OCI-M1 (cell line): ENCODE measurements at regions not wholly inside any gene's neighbourhood (a gene's known extent, or its start where the extent isn't known, plus 50 kb on each side); places are given as distances from the start of the nearest gene placed in this dataset.

ENCODE experiments used
- DNase-seq: peaks from one replicate; lab custom pipeline; 2025; lab: John Stamatoyannopoulos, UW

DNA sequence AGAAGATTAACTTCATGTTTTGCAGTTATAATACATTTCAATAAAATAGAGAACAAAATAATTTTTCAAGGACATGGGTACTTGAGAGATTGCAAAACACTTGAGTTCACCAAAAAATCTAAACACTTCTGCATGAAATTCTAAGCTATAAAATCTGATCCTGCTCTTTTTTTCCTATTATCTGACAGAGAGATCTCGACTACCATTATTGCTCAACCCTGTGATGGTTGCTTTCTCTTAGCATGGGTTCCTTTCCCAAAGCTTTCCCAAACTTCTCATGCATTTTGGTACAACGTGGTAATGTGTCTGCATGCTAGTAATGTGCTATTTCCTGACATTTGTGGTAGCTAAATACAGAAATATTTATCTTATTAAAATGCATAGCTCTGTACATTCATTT is 1243.1 kb upstream of the ADGRB3 start:
- DNase-seq, result no peak

DNA sequence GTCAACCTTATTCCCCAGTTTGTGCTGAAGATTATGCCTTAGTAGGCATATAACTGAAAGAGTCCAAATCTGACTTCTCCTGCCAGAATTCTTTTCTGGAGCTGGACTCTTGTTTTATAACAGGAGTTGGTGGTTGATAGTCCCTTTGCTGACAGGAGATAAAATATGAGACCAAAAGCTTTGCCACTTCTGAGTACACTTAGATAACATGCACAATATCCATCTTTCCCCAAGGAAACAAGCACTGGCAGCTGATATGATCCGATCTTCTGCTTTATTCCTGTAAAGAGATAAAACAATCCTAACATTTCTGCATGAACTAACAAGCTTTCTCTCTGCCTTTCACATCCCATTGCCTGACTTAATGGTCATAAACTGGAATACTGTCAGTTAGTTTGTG is 1265.4 kb upstream of the ADGRB3 start:
- DNase-seq, result peak; percentile 22

DNA sequence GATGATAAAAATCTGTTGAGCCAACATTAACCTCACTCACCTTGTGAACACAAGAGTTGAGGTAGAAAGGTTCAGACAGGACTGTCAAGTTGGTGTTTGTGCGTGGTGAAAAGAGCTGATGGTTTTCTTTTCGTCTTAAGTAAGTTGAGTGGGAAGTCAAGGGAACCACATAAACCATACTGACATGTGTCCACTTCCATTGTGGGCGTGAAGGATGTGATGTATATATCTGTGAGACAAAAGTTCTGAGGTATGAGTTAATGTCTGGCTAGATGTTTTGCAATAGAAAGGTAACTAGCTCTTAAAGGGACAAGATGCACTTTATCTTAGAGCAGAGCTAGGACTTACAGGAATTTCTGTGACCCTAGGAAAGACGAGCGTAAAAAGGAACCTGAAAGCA is 1272.1 kb upstream of the ADGRB3 start:
- no peak for DNase-seq

DNA sequence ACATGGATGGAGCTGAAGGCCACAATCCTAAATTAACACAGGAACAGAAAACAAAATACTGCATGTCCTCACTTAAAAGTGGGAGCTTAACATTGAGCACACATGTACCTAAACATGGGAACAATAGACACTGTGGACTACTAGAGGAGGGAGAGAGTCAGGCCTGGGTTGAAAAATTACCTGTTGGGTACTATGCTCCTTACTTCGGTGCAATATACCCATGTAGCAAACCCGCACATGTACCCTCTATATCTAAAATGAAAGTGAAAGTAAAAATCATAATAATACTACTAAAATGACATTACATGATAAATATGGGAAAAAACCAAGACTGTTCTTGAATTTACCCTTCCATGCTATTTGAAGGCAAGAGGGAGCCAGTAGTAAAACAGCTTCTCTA is 1273.8 kb upstream of the ADGRB3 start:
- DNase-seq, result peak; percentile 76

DNA sequence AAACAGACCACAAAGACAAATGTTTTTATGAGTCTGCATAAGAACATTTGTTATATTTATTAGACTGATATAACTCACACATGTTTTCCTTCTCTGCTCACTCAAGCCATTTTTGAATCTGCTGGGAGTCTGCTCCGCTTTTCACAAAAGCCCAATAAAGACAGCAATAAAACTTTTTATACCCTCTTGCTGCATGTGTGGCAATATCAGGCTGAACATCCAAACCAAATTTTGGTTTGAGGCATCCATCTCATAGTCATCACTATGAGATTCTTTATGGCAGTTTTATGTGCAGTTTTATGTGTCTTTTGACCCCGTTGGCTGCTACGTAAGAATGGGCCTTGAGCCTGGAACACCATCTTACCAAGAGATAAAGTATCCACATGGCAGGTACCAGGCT is 1276.8 kb upstream of the ADGRB3 start:
- no peak for DNase-seq

DNA sequence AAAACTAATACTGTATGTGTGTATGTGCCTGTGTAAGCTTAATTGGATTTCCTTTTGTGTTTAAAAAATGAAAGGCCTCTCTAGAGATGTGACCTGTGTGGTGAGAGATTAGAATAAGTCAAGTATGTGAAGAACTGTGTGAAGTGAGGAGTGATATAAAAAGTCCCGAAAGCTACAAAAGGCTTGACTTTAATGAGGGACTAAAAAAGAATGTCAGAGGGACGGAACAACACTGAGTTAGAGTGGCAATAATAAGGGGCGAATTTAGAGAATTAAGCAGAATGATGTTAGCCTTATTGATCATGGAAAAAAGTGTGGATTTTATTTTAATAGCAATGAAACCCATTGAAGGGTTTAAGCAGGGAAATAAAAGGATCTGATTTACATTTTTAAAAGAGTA is 1281.2 kb upstream of the ADGRB3 start:
- DNase-seq, result no peak

DNA sequence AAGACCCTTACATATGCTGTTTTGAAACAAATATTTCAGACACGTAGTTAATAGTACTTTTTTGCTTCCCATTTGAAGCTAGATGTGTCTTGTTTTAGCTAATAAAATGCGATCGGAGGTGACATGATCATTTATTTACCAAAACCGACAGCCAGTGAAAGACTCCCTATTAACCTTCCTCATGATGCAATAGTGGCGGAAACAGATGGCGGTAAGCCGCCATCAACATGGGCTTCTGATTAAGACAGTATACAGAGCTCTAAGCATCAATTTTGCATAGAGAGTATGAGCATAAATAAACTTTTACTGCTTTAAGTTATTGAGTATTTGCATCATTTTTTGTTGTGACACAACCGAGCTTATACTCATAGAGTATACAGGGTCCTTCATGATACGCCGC is 1282.4 kb upstream of the ADGRB3 start:
- DNase-seq, result no peak

DNA sequence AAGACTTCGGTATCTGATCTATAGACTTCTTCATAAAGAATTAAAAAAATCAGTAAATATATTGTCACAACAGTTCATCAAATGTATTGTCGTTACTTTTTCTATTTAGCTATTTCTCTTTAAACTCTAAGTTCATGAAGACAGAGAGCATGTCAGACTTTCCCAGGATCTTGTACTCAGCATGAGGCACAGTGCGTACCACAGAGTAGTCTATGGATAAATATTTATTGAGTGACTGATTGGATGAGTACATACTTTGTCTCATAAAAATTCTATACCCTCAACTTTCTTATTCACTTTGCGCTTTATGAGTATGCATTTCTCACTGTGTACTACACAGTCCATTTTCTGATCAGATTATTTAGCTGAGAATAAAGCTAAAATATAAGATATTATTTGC is 1284.4 kb upstream of the ADGRB3 start:
- no peak for DNase-seq

DNA sequence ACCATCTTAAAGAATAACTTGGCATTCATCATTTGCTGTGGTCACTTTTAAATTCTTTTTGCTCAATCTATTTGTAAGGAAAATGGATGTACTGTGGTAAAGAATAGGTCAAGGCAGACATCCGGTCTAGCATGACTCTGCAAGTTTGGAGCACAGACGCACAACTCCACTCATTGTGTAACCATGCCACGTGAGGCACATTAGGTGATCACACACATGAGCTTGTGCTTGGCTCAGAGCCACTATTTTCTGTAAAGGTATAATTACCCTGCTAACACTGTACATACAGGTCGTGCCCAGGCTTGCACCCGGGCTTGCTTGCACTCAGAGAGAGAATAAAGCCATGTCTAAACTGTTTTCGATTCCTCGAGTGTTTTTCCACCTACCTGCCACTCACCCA is 1289.1 kb upstream of the ADGRB3 start:
- no peak for DNase-seq

DNA sequence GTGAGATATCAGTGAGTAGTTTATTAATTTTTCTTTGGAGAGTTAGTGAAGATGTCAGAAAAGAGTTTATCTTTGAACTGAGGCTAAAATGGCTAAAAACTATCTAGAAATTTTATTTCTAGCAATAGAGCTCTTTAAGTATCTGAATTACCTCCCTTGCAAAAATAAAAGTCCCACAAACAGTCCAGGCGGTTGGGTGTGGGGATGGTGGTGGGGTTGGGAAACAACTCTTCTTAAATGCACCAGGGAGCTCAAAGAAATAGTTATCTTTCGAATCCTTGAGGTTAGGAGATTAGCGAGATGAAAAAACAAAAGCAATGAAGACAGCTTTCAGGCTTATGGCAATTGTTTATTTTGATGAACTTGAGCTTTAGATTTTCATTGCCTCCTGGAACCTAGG is 1299.1 kb upstream of the ADGRB3 start:
- DNase-seq, result no peak

DNA sequence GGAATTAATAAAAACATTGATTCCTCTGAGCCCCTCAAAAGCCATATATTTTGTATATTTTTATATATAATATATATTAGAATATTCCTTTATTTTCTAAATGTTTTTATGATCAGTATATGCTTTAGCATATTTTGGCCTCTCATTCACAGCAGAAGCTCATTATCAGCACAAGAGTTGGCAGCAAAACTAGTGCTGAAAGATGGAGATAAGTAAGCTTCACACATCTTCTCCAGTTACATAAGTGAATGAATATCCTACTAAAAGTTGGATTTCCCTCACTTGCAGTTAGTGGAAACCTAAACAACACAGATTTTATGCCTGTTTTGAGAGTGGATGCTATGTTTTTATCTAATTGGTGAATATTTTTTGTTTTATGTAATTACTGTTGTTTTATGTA is 1303.8 kb upstream of the ADGRB3 start:
- DNase-seq, result peak; percentile 44

DNA sequence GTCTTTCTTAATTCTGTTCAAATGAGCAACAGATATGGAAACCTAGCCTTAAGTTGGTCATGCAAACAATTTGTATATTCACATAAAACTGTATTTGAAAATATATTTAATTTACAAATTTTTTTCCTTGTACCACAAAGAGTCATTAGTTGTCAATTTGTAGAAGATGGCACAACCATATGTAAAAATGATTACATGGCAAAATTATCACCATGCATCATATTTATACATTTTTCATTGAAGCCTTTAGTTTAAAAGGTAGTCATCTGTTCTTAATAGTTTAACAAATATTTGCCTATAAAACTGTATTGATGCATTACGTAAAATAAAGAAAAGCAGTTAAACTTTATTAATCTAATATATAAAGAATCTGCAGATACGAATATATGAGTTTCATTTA is 1306.8 kb upstream of the ADGRB3 start:
- DNase-seq, result no peak

DNA sequence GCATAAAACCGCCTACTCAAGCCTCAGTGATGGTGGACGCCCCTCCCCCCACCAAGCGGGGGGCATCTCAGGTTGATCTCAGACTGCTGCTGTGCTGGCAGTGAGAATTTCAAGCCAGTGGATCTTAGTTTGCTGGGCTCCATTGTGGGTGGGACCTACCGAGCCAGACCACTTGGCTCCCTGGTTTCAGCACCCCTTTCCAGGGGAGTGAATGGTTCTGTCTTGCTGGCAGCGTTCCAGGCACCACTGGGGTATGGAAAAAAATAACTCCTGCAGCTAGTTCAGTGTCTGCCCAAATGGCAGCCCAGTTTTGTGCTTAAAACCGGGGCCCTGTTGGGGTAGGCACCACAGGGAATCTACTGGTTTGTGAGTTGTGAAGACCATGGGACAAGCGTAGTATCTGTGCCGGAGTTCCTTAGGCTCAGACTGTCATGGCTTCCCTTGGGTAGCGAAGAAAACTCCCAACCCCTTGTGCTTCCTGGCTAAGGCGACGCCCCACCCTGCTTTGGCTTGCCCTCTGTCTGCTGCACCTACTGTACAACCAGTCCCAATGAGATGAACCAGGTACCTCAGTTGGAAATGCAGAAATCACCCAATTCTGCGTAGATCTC is 1334.5 kb upstream of the ADGRB3 start:
- no peak for DNase-seq

DNA sequence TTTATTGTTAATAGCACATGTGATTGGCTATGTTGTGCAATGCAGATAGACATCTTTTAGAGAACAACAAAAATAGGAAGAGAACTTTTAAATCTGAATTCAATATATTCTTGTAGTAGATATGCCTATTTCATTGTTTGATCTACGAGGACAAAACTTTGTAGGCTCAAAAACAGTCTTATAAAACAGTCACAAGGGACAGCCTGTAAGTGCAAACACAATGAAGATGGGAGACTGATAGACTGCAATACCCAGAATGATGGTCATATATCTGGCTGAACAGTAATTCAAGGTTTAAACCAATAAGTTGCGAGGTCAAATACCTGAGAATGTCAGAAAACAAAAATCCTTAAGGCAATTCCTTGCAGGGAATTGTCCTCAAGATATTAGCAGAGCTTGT is 1342.9 kb upstream of the ADGRB3 start:
- DNase-seq, result no peak

DNA sequence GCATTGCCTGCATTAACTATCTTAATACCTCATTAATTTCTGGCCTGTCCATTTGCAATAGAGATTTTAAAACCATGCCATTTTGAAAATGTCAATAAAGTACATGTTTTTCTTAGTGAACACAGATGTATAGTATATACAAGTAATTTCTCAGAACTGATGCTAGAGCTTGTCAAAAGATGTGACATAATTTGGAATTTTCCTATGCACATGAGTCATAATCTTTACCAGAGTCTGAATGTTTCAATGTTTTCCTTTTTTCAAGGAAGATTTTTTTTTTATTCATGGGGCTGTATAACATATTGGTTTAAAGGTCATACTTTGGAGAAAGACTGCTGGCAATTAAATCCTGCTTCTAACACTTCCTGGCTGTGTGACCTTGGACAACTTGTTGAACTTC is 1347.5 kb upstream of the ADGRB3 start:
- DNase-seq, result no peak

DNA sequence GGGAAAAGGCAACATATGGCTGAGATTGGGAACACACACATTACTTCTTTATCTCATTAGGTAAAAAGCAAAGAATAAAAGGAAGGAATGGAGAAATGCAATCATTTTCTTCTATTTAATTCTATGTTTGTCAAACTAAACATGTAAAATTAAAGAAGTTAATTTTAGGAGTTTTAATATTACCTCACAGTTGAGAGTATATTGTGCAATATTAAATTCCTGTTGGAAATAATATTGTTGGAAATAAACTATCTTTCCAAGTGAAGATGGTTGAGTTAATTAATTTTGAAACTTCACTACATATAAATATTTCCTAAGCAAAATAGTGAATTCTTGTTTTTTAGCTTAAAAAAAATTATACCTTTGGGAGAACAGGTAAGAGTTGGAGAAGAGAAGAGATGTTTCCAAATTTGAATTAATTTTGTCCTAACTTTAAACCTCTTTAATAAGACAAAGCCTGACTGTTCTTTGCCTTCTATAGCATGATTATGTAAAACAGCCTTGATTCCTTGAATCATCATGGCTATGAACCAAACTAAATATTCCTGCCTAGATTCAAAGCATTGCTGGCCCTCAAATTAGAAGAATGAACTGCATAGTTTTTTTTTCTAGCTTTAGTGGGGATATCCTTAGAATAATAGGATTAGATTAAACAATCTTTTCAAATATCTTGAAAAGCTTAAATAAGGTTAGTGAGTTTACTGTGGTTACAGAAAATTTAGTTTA is 1349.1 kb upstream of the ADGRB3 start:
- no peak for DNase-seq

DNA sequence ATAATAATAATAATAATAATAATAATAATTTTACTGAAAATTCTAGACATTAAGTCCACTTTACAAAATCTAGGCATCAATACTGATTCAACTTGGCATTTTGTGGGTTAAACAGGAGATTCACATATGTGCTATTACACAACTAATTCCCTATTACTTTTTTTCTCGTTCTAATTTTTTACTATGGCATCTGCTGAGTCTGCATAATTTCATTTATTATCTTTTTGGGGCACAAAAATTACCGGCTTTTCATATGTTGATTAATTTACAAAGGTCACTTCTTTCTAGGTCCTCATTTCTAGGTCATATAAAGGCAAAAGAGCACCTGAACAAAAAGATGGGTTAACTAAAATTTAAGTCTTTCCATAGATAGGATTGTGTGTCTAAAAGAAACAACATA is 1357.8 kb upstream of the ADGRB3 start:
- no peak for DNase-seq

DNA sequence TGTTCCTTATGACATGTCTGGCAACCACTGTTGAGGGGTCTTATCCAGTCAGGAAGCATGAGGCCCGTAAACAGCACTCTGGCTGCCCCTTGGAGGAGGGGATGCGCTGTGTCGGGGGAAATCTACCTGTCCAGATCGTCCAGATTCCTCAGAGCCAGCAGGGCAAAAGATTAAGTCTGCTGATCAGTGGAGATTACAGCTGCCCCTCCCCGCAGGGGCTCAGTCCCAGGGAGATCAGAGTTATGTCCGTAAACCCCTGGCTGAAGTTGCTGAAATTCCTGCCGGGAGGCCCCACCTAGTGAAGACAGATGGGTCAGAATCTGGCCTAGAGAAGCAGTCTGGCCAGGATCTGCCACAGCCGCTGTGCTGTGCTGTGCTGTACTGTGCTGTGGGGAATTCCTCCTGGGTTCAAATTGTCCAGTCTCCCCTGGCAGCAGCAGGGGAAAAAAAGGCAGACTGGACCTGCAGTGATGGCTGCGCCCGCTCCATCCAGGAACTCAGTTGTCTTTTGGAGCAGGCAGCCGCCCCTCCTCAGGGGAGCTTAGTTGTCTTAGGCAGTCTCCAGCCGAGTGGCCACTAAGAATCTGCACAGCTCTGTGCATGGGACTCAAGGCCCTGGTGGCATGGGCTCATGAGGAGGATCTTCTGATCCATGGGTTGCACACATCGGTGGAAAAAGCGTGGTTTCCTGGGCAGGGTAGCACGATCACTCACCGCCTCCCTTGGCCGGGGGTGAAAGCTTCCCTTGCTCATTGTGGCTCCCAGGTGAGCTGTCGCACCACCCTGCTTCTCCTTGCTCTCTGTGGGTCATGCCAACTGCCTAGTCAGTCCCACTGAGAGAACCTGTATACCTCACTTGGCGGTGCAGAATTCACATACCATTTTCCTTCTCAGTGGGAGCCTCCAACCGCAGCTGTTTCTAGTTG is 1368.8 kb upstream of the ADGRB3 start:
- DNase-seq, result no peak

DNA sequence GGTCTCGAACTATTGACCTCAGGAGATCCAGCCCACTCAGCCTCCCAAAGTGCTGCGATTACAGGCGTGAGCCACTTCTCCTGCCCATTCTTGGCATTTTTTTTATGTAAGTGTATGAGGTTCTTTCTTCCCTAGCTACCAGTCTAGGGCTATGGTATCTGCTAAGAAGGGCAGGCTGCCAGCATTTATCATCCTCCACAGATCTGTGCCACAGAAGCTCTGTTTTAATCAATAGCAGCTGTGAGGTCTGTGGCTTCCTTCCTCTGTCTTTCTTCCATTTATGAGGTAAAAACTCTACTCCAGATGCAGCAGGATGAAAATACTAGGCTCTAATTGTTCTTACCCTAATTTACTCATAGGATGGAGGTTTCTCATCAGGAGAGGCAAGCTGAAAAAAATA is 1382.4 kb upstream of the ADGRB3 start:
- peak; percentile 31 for DNase-seq

DNA sequence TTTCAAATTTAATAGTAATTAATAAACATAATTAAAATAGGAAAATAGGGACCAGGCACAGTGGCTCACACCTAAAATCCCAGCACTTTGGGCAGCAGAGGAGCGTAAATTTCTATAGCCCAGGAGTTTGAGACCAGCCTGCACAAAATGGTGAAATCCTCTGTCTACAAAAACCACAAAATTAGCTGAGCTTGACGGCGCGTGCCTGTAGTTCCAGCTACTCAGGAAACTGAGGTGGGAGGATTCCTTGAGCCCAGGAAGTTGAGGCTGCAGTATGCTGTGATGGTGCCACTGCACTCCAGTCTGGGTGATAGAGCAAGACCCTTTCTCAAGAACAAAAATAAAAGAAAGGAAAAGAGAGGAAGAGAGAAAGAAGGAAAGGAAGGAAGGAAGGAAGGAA is 1387.0 kb upstream of the ADGRB3 start:
- peak; percentile 19 for DNase-seq

DNA sequence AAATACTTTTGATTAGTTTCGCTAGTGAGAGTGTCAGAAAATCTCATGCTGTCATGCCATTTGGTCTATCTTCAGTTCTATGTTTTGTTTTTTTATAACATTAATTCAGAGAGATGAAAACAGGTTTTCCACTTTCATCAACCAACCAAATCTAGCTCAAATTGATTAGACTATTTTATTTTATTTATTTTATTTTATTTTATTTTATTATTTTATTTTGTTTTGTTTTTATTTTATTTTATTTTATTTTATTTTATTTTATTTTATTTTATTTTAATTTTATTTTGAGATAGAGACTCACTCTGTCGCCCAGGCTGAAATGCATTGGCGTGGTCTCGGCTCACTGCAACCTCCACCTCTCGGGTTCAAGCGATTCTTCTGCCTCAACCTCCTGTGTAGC is 1391.0 kb upstream of the ADGRB3 start:
- no peak for DNase-seq

DNA sequence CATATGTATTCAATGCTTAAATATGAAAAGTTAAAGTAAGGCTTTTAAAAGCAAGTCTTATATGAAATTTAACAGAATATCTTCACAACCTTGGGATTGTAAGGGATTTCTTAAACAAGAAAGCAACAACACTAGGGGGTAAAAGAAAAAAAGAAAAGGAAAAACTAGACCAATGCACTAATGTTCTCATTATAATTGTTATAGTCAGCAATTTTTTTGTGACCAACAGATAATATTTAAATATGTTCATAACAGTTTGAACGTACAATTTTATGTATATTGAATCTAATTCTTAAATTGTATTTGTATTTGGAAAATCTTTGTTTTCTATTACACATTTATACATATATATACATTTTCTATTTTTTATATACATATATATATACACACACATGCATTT is 1397.8 kb upstream of the ADGRB3 start:
- DNase-seq, result no peak

DNA sequence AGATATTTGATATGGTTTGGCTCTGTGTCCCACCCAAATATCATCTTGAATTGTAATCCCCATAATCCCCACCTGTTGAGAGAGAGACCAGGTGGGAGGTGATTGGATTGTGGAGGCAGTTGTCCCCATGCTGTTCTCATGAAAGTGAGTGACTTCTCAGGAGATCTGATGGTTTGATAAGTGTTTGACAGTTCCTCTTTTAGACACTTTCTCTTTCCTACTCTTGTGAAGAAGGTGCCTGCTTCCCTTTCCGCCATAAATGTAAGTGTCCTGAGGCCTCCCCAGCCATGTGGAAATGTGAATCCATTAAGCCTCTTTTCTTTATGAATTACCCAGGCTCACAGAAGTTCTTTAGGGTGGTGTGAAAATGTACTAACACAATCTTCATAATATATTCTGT is 1404.0 kb upstream of the ADGRB3 start:
- DNase-seq, result peak; percentile 80
